Left renal cortex interstitium (tissue), 4 donors: ENCODE measurements at regions not wholly inside any gene's neighbourhood (a gene's known extent, or its start where the extent isn't known, plus 50 kb on each side); places are given as distances from the start of the nearest gene placed in this dataset.
"Not testable (repeated sequence)": the region's sequence is repeated elsewhere in the genome, so short reads cannot be mapped to it uniquely, and the experiment has no call there.

ENCODE experiments used
- DNase-seq, 4 donors: peaks; one replicate each; pipeline ENCODE4 v3.0.0-alpha.2; 2013; ENCODE audit warnings: low read depth in 4 of 4, low spot score in 2 of 4, missing footprints in 1 of 4

DNA sequence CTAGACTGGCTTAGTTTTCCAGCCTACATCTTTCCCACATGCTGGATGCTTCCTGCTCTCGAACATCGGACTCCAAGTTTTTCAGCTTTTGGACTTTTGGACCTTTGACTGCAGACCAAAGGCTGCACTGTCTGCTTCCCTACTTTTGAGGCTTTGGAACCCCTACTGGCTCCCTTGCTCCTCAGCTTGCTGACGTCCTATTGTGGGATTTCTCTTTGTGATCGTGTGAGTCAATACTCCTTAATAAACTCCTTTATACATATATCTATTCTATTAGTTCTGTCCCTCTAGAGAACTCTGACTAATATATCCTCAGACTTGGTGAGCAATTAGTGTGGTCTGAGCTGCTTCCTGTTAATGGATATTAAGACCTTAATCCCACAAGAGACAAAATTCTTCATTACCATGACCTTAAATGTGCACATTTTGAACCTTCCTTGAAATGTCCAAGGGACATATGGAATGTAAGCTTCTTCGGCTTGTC, 752.9 kb downstream of the CDH18 start:
- DNase-seq, result no peak

GRCh38 chr5:19240170-19240569, 747.8 kb downstream of the CDH18 start:
- no peak for DNase-seq

GRCh38 chr5:19241690-19242089, 746.3 kb downstream of the CDH18 start:
- no peak for DNase-seq

- not testable (repeated sequence) for DNase-seq
Observed at GRCh38 chr5:19246191-19246590, 741.8 kb downstream of the CDH18 start.

DNA sequence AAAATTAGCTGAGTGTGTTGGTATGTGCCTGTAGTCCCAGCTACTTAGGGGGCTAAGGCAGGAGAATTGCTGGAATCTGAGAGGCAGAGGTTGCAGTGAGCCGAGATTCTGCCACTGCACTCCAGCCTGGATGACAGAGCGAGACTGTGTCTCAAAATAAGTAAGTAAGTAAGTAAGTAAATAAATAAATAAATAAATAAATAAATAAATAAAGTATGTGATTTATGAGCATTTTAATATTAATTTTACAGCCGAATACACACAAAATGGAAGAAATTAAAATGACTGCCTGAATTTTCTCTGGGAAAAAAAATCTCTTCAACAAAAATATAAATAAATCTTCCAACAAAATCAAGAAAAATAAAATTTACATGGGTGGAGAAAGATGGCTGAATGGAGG, 740.7 kb downstream of the CDH18 start:
- no peak for DNase-seq

DNA sequence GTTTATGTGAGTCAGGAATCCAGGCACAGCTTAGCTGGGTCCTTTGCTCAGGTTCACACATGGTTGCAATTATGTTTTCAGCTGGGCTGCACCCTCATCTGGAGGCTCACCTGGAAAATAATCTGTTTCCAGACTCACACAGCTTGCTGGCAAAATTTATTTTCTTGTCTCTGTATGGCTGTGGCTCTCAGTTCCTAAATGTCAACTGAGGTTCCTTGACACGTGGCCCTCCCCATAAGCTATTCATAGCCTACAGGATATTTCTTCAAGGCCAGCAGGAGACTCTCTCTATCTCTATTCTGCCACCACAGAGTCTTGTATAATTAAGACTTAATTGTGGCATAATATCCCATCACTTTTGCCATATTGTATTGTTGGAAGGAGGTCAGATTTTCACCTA, 732.0 kb downstream of the CDH18 start:
- no peak for DNase-seq

DNA sequence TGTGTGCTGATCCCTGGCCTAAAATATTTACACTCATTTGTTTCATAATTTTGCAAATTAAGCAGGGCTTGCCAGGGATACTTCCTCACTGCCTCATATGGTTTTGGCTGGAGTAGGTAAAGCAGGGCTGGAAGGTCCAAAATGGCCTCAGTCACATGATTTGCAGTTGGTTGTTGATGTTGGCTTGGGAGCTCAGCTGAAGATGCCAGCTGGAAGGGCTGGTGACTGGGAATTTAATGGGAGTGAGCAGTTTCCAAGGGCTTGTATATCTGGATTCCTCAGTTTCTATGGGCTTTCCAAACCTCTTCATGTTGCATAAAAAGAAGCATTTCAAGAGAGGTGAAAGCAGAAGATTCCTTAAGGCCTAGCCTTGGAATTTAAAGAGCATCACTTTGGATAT, 729.3 kb downstream of the CDH18 start:
- no peak for DNase-seq

GRCh38 chr5:19261879-19262278, 726.1 kb downstream of the CDH18 start:
- DNase-seq, result no peak

DNA sequence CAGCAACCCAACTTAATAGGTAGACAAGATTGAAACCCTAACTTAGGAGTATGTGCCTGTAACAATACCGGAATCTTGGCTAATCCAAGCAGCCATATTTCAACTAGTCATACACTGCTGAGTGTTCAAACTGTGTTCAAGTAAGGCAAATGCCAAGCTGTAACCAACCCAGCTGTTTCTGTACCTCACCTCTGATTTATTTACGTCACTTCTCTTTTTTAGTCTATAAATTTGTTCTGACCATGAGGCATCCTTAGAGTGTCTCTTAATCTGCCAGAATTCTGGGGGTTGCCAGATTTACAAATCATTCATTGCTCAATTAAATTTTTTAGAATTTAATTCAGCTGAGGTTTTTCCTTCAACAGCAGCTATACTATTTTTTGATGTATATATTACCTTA, 723.2 kb downstream of the CDH18 start:
- no peak for DNase-seq

- no peak for DNase-seq
Observed at GRCh38 chr5:19266791-19267190, 721.2 kb downstream of the CDH18 start.

- no peak for DNase-seq
Observed at GRCh38 chr5:19270153-19270552, 717.8 kb downstream of the CDH18 start.

- DNase-seq, result no peak
Observed at GRCh38 chr5:19274578-19274977, 713.4 kb downstream of the CDH18 start.

DNA sequence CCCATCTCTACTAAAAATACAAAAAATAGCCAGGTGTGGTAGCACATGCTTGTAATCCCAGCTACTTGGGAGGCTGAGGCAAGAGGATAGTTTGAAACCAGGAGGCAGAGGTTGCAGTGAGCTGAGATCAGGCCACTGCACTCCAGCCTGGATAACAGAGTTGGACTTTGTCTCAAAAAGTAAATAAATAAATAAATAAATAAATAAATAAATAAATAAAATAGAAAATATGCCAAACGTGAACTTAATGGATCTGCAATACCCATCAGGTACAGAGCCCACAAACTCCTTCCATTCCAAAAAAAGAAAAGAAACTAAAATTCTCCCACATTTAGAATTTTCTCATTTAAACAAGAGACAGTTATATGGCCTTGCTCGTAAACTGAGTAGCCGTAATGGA, 702.7 kb downstream of the CDH18 start:
- DNase-seq, result no peak

DNA sequence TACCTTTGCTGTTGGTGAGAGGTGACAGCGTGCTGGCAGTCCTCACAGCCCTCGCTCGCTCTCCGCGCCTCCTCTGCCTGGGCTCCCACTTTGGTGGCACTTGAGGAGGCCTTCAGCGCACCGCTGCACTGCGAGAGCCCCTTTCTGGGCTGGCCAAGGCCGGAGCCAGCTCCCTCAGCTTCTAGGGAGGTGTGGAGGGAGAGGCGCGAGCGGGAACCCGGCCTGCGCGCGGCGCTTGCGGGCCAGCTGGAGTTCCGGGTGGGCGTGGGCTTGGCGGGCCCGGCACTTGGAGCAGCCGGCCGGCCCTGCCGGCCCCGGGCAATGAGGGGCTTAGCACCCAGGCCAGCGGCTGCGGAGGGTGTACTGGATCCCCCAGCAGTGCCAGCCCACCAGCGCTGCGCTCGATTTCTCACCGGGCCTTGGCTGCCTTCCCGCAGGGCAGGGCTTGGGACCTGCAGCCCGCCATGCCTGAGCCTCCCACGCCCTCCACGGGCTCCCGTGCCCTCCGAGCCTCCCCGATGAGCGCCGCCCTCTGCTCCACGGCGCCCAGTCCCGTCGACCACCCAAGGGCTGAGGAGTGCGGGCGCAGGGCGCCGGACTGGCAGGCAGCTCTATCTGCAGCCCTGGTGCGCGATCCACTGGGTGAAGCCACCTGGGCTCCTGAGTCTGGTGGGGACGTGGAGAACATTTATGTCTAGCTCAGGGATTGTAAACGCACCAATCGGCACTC, 700.3 kb downstream of the CDH18 start:
- DNase-seq, result not testable (repeated sequence)

DNA sequence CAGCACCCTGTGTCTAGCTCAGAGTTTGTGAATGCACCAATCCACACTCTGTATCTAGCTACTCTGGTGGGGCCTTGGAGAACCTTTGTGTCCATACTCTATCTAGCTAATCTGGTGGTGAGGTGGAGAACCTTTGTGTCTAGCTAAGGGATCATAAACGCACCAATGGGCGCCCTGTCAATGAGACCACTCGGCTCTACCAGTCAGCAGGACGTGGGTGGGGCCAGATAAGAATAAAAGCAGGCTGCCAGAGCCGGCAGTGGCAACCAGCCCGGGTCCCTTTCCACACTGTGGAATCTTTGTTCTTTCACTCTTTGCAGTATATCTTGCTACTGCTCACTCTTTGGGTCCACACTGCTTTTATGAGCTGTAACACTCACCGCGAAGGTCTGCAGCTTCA, 699.7 kb downstream of the CDH18 start:
- not testable (repeated sequence) for DNase-seq

- DNase-seq, result no peak
Observed at GRCh38 chr5:19297934-19298333, 690.1 kb downstream of the CDH18 start.

GRCh38 chr5:19301271-19301670, 686.7 kb downstream of the CDH18 start:
- no peak for DNase-seq

GRCh38 chr5:19314840-19315239, 673.2 kb downstream of the CDH18 start:
- DNase-seq, result no peak

GRCh38 chr5:19319252-19319651, 668.7 kb downstream of the CDH18 start:
- DNase-seq, result no peak

- DNase-seq, result no peak
Observed at GRCh38 chr5:19322716-19323485, 665.1 kb downstream of the CDH18 start.

DNA sequence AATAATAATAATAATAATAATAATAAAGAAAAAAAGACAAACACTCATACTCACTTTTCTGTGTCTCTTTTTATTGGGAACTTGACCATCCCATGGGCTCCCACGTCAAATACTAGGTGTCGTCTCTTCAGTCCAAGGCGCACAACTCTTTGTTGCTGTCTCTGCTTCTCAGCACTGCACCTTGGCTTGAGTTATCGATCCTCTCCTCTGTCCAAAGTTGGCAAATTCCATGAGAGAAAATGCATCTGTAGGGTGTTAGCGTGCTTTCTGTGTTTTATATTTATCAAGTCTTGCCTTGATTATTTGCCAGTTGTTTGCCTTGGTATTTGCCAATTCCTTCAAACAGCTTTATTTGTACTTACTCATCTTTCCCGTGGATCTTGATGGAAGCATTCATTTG, 653.7 kb downstream of the CDH18 start:
- no peak for DNase-seq

DNA sequence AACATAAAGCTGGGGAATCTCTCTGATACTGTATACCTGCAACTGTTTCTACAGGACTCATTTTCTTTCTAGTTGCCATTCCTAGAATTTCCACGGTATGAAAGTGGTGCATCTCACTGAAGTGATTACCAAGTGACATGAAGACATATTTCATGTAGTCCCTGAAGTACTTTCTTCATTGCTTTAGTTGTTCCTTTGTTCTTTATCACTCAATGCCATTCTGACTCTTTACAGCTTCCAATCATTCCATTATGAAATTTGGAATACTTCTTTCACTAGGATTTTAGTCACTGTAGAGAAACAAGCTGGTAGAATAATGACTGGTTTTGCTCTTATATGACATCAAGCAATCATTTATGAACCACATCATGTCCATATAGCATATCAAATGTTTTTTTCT, 645.1 kb downstream of the CDH18 start:
- no peak for DNase-seq
